HUES64 (cell line): ENCODE measurements at regions not wholly inside any gene's neighbourhood (a gene's known extent, or its start where the extent isn't known, plus 50 kb on each side); places are given as distances from the start of the nearest gene placed in this dataset.

Experiments
- H3K27ac ChIP-seq: 2 replicates; pipeline ENCODE4 v1.7.0; 2013; ENCODE audit warnings: low read depth, low read length, inconsistent platforms
- H3K27me3 ChIP-seq: 2 replicates; pipeline ENCODE4 v1.6.1; 2013; ENCODE audit warnings: mild to moderate bottlenecking, low read length; ENCODE audit not compliant: insufficient read depth
- H3K36me3 ChIP-seq: 2 replicates; pipeline ENCODE4 v1.6.1; 2013; ENCODE audit warnings: mild to moderate bottlenecking, low read length; ENCODE audit not compliant: insufficient read depth
- H3K4me1 ChIP-seq: 2 replicates; pipeline ENCODE4 v1.6.1; 2013; ENCODE audit warnings: mild to moderate bottlenecking, low read length, moderate library complexity; ENCODE audit not compliant: insufficient read depth
- H3K4me3 ChIP-seq: 2 replicates; pipeline ENCODE4 v1.5.1; 2013; ENCODE audit warnings: mild to moderate bottlenecking, low read length, moderate library complexity
- H3K9ac ChIP-seq: 2 replicates; pipeline ENCODE4 v1.6.1; 2013; ENCODE audit warnings: mild to moderate bottlenecking, low read depth, low read length
- H3K9me3 ChIP-seq: 2 replicates; pipeline ENCODE4 v1.6.1; 2013; ENCODE audit warnings: low read depth, low read length; ENCODE audit not compliant: insufficient read depth
- WGBS: fragments of 150-250, 120-280 bp; methylation state at CpG from one replicate; pipeline ENCODE4 v1.1.7; 2013; ENCODE audit warnings: missing lambda C conversion rate; 5-methylcytosine and 5-hydroxymethylcytosine counted together

GRCh38 chr20:57905448-57905847 is 195.6 kb upstream of the PMEPA1 start:
- Histone ChIP-seq H3K4me3 (no peak overlapping the region), H3K9me3 (no peaks in the 10 kb centered on the region), H3K36me3 (no peaks in the 10 kb centered on the region), H3K4me1 (no peaks in the 10 kb centered on the region), H3K9ac (no peak overlapping the region), H3K27ac (no peak overlapping the region), H3K27me3 (no peaks in the 10 kb centered on the region)
- WGBS = 97% methylated on average over 5 of the region's 5 CpGs

GRCh38 chr20:57904314-57905105 is 194.7 kb upstream of the PMEPA1 start:
- WGBS = 94% methylated on average over 10 of the region's 10 CpGs
- no peaks in the 10 kb centered on the region; the same call in 1 of the 2 replicates for H3K4me1 ChIP-seq

GRCh38 chr20:57902473-57902872 is 192.7 kb upstream of the PMEPA1 start:
- Histone ChIP-seq H3K4me3 (no peak overlapping the region), H3K27me3 (no peaks in the 10 kb centered on the region), H3K9me3 (no peaks in the 10 kb centered on the region), H3K27ac (no peak overlapping the region), H3K4me1 (no peaks in the 10 kb centered on the region; the same call in 1 of the 2 replicates), H3K36me3 (no peaks in the 10 kb centered on the region), H3K9ac (no peak overlapping the region)
- 94% methylated on average over 1 of the region's 1 CpG for WGBS

More at GRCh38 chr20:57904314-57905105, 194.7 kb upstream of the PMEPA1 start:
- Histone ChIP-seq H3K9me3 (no peaks in the 10 kb centered on the region), H3K4me3 (no peak overlapping the region), H3K36me3 (no peaks in the 10 kb centered on the region), H3K27ac (no peak overlapping the region), H3K9ac (no peak overlapping the region), H3K27me3 (no peaks in the 10 kb centered on the region)

GRCh38 chr20:57901526-57901925 is 191.7 kb upstream of the PMEPA1 start:
- no peaks in the 10 kb centered on the region for H3K27me3 ChIP-seq
- WGBS = 100% methylated on average over 3 of the region's 4 CpGs
- H3K36me3 ChIP-seq = no peaks in the 10 kb centered on the region
- no peak overlapping the region for H3K9ac ChIP-seq
- no peaks in the 10 kb centered on the region; the same call in 1 of the 2 replicates for H3K4me1 ChIP-seq
- no peaks in the 10 kb centered on the region for H3K9me3 ChIP-seq
- H3K4me3 ChIP-seq = no peak overlapping the region
- no peak overlapping the region for H3K27ac ChIP-seq

GRCh38 chr20:57900226-57900905 is 190.6 kb upstream of the PMEPA1 start:
- Histone ChIP-seq H3K4me3 (no peak overlapping the region), H3K9ac (no peak overlapping the region), H3K9me3 (peaks cover under 1% of the 10 kb centered on the region; the same call in 1 of the 2 replicates), H3K4me1 (no peaks in the 10 kb centered on the region; the same call in 1 of the 2 replicates), H3K36me3 (no peaks in the 10 kb centered on the region), H3K27me3 (no peaks in the 10 kb centered on the region), H3K27ac (no peak overlapping the region)
- 79% methylated on average over 7 of the region's 9 CpGs for WGBS

GRCh38 chr20:57899554-57899953 is 189.7 kb upstream of the PMEPA1 start:
- no peak overlapping the region for H3K4me3 ChIP-seq
- H3K27me3 ChIP-seq = no peaks in the 10 kb centered on the region
- H3K4me1 ChIP-seq = no peaks in the 10 kb centered on the region; the same call in 1 of the 2 replicates
- 89% methylated on average over 7 of the region's 7 CpGs for WGBS
- no peaks in the 10 kb centered on the region for H3K36me3 ChIP-seq
- H3K27ac ChIP-seq = no peak overlapping the region
- H3K9ac ChIP-seq = no peak overlapping the region
- H3K9me3 ChIP-seq = peaks cover 3% of the 10 kb centered on the region; the same call in 1 of the 2 replicates

- Histone ChIP-seq H3K9me3 (peaks cover 3% of the 10 kb centered on the region; the same call in 1 of the 2 replicates), H3K4me3 (no peak overlapping the region), H3K27ac (no peak overlapping the region), H3K36me3 (no peaks in the 10 kb centered on the region), H3K9ac (no peak overlapping the region), H3K4me1 (no peaks in the 10 kb centered on the region; the same call in 1 of the 2 replicates), H3K27me3 (no peaks in the 10 kb centered on the region)
- 89% methylated on average over 4 of the region's 4 CpGs for WGBS
Observed at GRCh38 chr20:57898332-57898731, 188.5 kb upstream of the PMEPA1 start.

- Histone ChIP-seq H3K36me3 (no peaks in the 10 kb centered on the region), H3K9ac (no peak overlapping the region), H3K27me3 (no peaks in the 10 kb centered on the region), H3K4me1 (no peaks in the 10 kb centered on the region; the same call in 1 of the 2 replicates), H3K27ac (no peak overlapping the region), H3K9me3 (peaks cover 3% of the 10 kb centered on the region; the same call in 1 of the 2 replicates), H3K4me3 (no peak overlapping the region)
- WGBS = 95% methylated on average over 4 of the region's 4 CpGs
Observed at GRCh38 chr20:57897891-57898290, 188.1 kb upstream of the PMEPA1 start.

GRCh38 chr20:57897156-57897874 is 187.5 kb upstream of the PMEPA1 start:
- H3K27me3 ChIP-seq = no peaks in the 10 kb centered on the region

GRCh38 chr20:57896563-57896962 is 186.7 kb upstream of the PMEPA1 start:
- H3K9ac ChIP-seq = no peak overlapping the region
- no peak overlapping the region for H3K4me3 ChIP-seq
- peaks cover 5% of the 10 kb centered on the region; the same call in 1 of the 2 replicates for H3K4me1 ChIP-seq
- WGBS = 89% methylated on average over 6 of the region's 6 CpGs
- H3K27me3 ChIP-seq = no peaks in the 10 kb centered on the region
- H3K36me3 ChIP-seq = no peaks in the 10 kb centered on the region
- peaks cover 3% of the 10 kb centered on the region; the same call in 1 of the 2 replicates for H3K9me3 ChIP-seq
- no peak overlapping the region for H3K27ac ChIP-seq

More at GRCh38 chr20:57897156-57897874, 187.5 kb upstream of the PMEPA1 start:
- 93% methylated on average over 15 of the region's 18 CpGs for WGBS
- H3K36me3 ChIP-seq = no peaks in the 10 kb centered on the region
- H3K4me1 ChIP-seq = no peaks in the 10 kb centered on the region; the same call in 1 of the 2 replicates
- peaks cover 3% of the 10 kb centered on the region; the same call in 1 of the 2 replicates for H3K9me3 ChIP-seq
- H3K27ac ChIP-seq = no peak overlapping the region
- no peak overlapping the region for H3K9ac ChIP-seq
- no peak overlapping the region for H3K4me3 ChIP-seq
